K562 (cell line): ENCODE measurements at regions not wholly inside any gene's neighbourhood (a gene's known extent, or its start where the extent isn't known, plus 50 kb on each side); places are given as distances from the start of the nearest gene placed in this dataset.

Experiments used
- CBX3 ChIP-seq, 2 experiments: IDR thresholded peaks; 1 replicate in 1 of 2; 2 replicates in 1 of 2; pipeline ENCODE4 v1.6.1; 2012; ENCODE audit warnings: inconsistent platforms in 2 of 2, low read length in 2 of 2, borderline replicate concordance in 1 of 2, control low read depth in 1 of 2
- DNMT1 ChIP-seq: fragments of 450-650 bp; IDR thresholded peaks from 2 replicates; pipeline ENCODE4 v1.6.1; 2016; ENCODE audit warnings: antibody characterized with exemption, mild to moderate bottlenecking
- IFI16 ChIP-seq: fragments of 250-450 bp; sonication (Bioruptor Pico); IDR thresholded peaks from 2 replicates; pipeline ENCODE4 v2.1.2; 2022; ENCODE audit warnings: mild to moderate bottlenecking, inconsistent platforms
- KLF16 ChIP-seq: IDR thresholded peaks from 2 replicates; pipeline ENCODE4 v1.6.1; 2016; ENCODE audit warnings: antibody characterized with exemption
- SAFB2 ChIP-seq: fragments of 200-400 bp; formaldehyde crosslinking; IDR thresholded peaks from 2 replicates; pipeline ENCODE4 v1.6.1; 2018; ENCODE audit warnings: borderline replicate concordance, low read length, low read depth, moderate library complexity; ENCODE audit not compliant: severe bottlenecking
- TF ChIP-seq, protein P1 (sequence below): sonication (generic); formaldehyde crosslinking; IDR thresholded peaks from 2 replicates; pipeline ENCODE4 v1.8.0; 2022; ENCODE audit warnings: mild to moderate bottlenecking, missing genetic modification reagents
- TF ChIP-seq, protein P2 (sequence below): fragments of 450-650 bp; IDR thresholded peaks from 2 replicates; pipeline ENCODE4 v1.6.1; 2016; ENCODE audit warnings: mild to moderate bottlenecking

DNA sequence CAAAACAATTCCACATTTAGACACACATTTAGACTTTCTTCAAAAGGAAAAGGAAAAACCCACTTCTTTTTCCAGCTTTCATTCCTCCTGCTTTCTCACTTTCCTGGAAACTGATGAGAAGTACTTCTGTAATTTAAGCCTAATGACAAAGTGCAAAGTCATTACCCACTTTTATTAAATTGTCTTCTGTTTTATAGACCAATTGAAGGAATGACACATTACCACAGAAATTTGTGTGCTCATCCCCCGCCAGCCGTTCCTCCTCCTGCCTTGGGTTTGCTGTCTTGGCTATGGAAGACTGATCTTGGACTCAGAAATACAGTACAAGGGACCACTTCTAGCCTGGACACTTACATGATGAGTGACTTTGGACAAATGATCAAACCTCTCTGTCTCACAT lies 717.8 kb downstream of the SORCS3 start (continued):
- TF ChIP-seq, protein P1, sequence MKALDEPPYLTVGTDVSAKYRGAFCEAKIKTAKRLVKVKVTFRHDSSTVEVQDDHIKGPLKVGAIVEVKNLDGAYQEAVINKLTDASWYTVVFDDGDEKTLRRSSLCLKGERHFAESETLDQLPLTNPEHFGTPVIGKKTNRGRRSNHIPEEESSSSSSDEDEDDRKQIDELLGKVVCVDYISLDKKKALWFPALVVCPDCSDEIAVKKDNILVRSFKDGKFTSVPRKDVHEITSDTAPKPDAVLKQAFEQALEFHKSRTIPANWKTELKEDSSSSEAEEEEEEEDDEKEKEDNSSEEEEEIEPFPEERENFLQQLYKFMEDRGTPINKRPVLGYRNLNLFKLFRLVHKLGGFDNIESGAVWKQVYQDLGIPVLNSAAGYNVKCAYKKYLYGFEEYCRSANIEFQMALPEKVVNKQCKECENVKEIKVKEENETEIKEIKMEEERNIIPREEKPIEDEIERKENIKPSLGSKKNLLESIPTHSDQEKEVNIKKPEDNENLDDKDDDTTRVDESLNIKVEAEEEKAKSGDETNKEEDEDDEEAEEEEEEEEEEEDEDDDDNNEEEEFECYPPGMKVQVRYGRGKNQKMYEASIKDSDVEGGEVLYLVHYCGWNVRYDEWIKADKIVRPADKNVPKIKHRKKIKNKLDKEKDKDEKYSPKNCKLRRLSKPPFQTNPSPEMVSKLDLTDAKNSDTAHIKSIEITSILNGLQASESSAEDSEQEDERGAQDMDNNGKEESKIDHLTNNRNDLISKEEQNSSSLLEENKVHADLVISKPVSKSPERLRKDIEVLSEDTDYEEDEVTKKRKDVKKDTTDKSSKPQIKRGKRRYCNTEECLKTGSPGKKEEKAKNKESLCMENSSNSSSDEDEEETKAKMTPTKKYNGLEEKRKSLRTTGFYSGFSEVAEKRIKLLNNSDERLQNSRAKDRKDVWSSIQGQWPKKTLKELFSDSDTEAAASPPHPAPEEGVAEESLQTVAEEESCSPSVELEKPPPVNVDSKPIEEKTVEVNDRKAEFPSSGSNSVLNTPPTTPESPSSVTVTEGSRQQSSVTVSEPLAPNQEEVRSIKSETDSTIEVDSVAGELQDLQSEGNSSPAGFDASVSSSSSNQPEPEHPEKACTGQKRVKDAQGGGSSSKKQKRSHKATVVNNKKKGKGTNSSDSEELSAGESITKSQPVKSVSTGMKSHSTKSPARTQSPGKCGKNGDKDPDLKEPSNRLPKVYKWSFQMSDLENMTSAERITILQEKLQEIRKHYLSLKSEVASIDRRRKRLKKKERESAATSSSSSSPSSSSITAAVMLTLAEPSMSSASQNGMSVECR (CRISPR knock-in tag), result no peak
- TF ChIP-seq CBX3 (IDR thresholded peaks at IDR 0.05; ENCODE audit: borderline replicate concordance in 1 of 2, low read length in 2 of 2), result no peak
- TF ChIP-seq KLF16, result no peak
- TF ChIP-seq, protein P2, sequence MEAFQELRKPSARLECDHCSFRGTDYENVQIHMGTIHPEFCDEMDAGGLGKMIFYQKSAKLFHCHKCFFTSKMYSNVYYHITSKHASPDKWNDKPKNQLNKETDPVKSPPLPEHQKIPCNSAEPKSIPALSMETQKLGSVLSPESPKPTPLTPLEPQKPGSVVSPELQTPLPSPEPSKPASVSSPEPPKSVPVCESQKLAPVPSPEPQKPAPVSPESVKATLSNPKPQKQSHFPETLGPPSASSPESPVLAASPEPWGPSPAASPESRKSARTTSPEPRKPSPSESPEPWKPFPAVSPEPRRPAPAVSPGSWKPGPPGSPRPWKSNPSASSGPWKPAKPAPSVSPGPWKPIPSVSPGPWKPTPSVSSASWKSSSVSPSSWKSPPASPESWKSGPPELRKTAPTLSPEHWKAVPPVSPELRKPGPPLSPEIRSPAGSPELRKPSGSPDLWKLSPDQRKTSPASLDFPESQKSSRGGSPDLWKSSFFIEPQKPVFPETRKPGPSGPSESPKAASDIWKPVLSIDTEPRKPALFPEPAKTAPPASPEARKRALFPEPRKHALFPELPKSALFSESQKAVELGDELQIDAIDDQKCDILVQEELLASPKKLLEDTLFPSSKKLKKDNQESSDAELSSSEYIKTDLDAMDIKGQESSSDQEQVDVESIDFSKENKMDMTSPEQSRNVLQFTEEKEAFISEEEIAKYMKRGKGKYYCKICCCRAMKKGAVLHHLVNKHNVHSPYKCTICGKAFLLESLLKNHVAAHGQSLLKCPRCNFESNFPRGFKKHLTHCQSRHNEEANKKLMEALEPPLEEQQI, result no peak
- no peak for TF ChIP-seq DNMT1
- TF ChIP-seq IFI16, result no peak
- TF ChIP-seq SAFB2, result no peak
